Neural cell (in vitro differentiated cells): ENCODE measurements at regions not wholly inside any gene's neighbourhood (a gene's known extent, or its start where the extent isn't known, plus 50 kb on each side); places are given as distances from the start of the nearest gene placed in this dataset.
"Not testable (repeated sequence)": the region's sequence is repeated elsewhere in the genome, so short reads cannot be mapped to it uniquely, and the experiment has no call there.

Source experiments
- H2AFZ ChIP-seq: fragments of 200-600, 300-800 bp; sonication (generic), shearing (Covaris generic); 2 replicates; pipeline ENCODE4 v1.6.0; 2014; ENCODE audit warnings: low read depth, mild to moderate bottlenecking, antibody characterized with exemption, low read length, moderate library complexity
- H3F3A ChIP-seq: fragments of 200-600 bp; shearing (Covaris generic); 2 replicates; pipeline ENCODE4 v1.6.1; 2016; ENCODE audit warnings: mild to moderate bottlenecking, moderate library complexity, mixed read lengths, antibody characterized with exemption, low read length; ENCODE audit not compliant: insufficient read depth, poor library complexity, severe bottlenecking
- H3K27ac ChIP-seq: fragments of 200-600, 300-800 bp; sonication (generic), shearing (Covaris generic); 2 replicates; pipeline ENCODE4 v1.5.1; 2014; ENCODE audit warnings: mild to moderate bottlenecking, low read length, moderate library complexity
- H3K27me3 ChIP-seq: fragments of 300-800, 200-600 bp; sonication (generic), shearing (Covaris generic); 2 replicates; pipeline ENCODE4 v1.6.0; 2014; ENCODE audit warnings: mild to moderate bottlenecking, low read depth, low read length, moderate library complexity; ENCODE audit not compliant: insufficient read depth
- H3K36me3 ChIP-seq: fragments of 300-800, 200-600 bp; sonication (generic), shearing (Covaris generic); 2 replicates; pipeline ENCODE4 v1.5.1; 2014; ENCODE audit warnings: mild to moderate bottlenecking, antibody characterized with exemption, low read length, moderate library complexity; ENCODE audit not compliant: insufficient read depth
- H3K4me2 ChIP-seq: fragments of 300-800, 200-600 bp; sonication (generic), shearing (Covaris generic); 2 replicates; pipeline ENCODE4 v1.6.0; 2014; ENCODE audit warnings: mild to moderate bottlenecking, low read length
- H3K4me3 ChIP-seq: fragments of 300-800, 200-600 bp; sonication (generic), shearing (Covaris generic); 2 replicates; pipeline ENCODE4 v1.5.1; 2014; ENCODE audit warnings: mild to moderate bottlenecking, low read length, moderate library complexity
- H3K79me2 ChIP-seq: fragments of 200-600 bp; shearing (Covaris generic); replicated peaks from 2 replicates; pipeline ENCODE4 v1.6.0; 2014; ENCODE audit warnings: mild to moderate bottlenecking, low read length, moderate library complexity; ENCODE audit not compliant: insufficient read depth
- H3K9ac ChIP-seq: fragments of 300-800, 200-600 bp; sonication (generic), shearing (Covaris generic); 2 replicates; pipeline ENCODE4 v1.6.1; 2016; ENCODE audit warnings: mild to moderate bottlenecking, low read length, mixed read lengths
- H3K9me2 ChIP-seq: fragments of 200-600 bp; shearing (Covaris generic); 2 replicates; pipeline ENCODE4 v1.6.1; 2016; ENCODE audit warnings: mild to moderate bottlenecking, low read length, mixed read lengths; ENCODE audit not compliant: insufficient read depth
- H3K9me3 ChIP-seq: fragments of 200-600, 300-800 bp; sonication (generic), shearing (Covaris generic); 2 replicates; pipeline ENCODE4 v1.6.1; 2016; ENCODE audit warnings: mild to moderate bottlenecking, mixed run types, low read length, moderate library complexity, mixed read lengths
- H4K20me1 ChIP-seq: fragments of 200-600 bp; shearing (Covaris generic); 2 replicates; pipeline ENCODE4 v1.6.1; 2016; ENCODE audit warnings: mild to moderate bottlenecking, mixed run types; ENCODE audit not compliant: insufficient read depth
- EP300 ChIP-seq: fragments of 450-650 bp; conservative IDR thresholded peaks from 2 replicates; pipeline ENCODE4 v1.6.1; 2014; ENCODE audit warnings: antibody characterized with exemption, mild to moderate bottlenecking, moderate library complexity; ENCODE audit not compliant: poor library complexity, severe bottlenecking
- EZH2 ChIP-seq: fragments of 200-600, 300-800 bp; shearing (Covaris generic), sonication (generic); IDR thresholded peaks from 2 replicates; pipeline ENCODE4 v1.6.1; 2014; ENCODE audit warnings: antibody characterized with exemption, low read length, borderline replicate concordance, mild to moderate bottlenecking; ENCODE audit not compliant: insufficient read depth, poor library complexity, severe bottlenecking
- MXI1 ChIP-seq: fragments of 450-650 bp; conservative IDR thresholded peaks from 2 replicates; pipeline ENCODE4 v1.6.1; 2014; ENCODE audit warnings: antibody characterized with exemption, mild to moderate bottlenecking; ENCODE audit not compliant: poor library complexity, severe bottlenecking
- POLR2AphosphoS5 ChIP-seq: IDR thresholded peaks from 2 replicates; pipeline ENCODE4 v1.6.1; 2012
- RAD21 ChIP-seq: fragments of 450-650 bp; conservative IDR thresholded peaks from 2 replicates; pipeline ENCODE4 v1.6.1; 2014; ENCODE audit warnings: antibody characterized with exemption, mild to moderate bottlenecking, moderate library complexity
- REST ChIP-seq: IDR thresholded peaks from 2 replicates; pipeline ENCODE4 v1.6.1; 2012; ENCODE audit warnings: borderline replicate concordance
- SMC3 ChIP-seq: fragments of 450-650 bp; conservative IDR thresholded peaks from 2 replicates; pipeline ENCODE4 v1.6.1; 2014; ENCODE audit warnings: antibody characterized with exemption, mild to moderate bottlenecking, moderate library complexity; ENCODE audit not compliant: poor library complexity
- TAF1 ChIP-seq: IDR thresholded peaks from 2 replicates; pipeline ENCODE4 v1.6.1; 2012; ENCODE audit warnings: low read depth
- TF ChIP-seq, protein P1 (sequence below): fragments of 450-650 bp; IDR thresholded peaks from 2 replicates; pipeline ENCODE4 v1.5.1; 2014; ENCODE audit warnings: antibody characterized with exemption, mild to moderate bottlenecking, moderate library complexity; ENCODE audit not compliant: poor library complexity, severe bottlenecking

- Histone ChIP-seq H3K79me2 (no peaks in the 10 kb centered on the region), H3K36me3 (no peaks in the 10 kb centered on the region), H3K27ac (no peak overlapping the region), H4K20me1 (no peaks in the 10 kb centered on the region), H3F3A (no peaks in the 10 kb centered on the region), H3K9me2 (no peaks in the 10 kb centered on the region), H2AFZ (no peak overlapping the region), H3K9me3 (no peaks in the 10 kb centered on the region), H3K9ac (no peak overlapping the region), H3K27me3 (no peaks in the 10 kb centered on the region), H3K4me3 (no peak overlapping the region), H3K4me2 (no peak overlapping the region)
- TF ChIP-seq MXI1, result no peak
- TF ChIP-seq, protein P1, sequence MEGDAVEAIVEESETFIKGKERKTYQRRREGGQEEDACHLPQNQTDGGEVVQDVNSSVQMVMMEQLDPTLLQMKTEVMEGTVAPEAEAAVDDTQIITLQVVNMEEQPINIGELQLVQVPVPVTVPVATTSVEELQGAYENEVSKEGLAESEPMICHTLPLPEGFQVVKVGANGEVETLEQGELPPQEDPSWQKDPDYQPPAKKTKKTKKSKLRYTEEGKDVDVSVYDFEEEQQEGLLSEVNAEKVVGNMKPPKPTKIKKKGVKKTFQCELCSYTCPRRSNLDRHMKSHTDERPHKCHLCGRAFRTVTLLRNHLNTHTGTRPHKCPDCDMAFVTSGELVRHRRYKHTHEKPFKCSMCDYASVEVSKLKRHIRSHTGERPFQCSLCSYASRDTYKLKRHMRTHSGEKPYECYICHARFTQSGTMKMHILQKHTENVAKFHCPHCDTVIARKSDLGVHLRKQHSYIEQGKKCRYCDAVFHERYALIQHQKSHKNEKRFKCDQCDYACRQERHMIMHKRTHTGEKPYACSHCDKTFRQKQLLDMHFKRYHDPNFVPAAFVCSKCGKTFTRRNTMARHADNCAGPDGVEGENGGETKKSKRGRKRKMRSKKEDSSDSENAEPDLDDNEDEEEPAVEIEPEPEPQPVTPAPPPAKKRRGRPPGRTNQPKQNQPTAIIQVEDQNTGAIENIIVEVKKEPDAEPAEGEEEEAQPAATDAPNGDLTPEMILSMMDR, result no peak
Measured at GRCh38 chr20:48131581-48131980, 346.3 kb upstream of the SULF2 start.

DNA sequence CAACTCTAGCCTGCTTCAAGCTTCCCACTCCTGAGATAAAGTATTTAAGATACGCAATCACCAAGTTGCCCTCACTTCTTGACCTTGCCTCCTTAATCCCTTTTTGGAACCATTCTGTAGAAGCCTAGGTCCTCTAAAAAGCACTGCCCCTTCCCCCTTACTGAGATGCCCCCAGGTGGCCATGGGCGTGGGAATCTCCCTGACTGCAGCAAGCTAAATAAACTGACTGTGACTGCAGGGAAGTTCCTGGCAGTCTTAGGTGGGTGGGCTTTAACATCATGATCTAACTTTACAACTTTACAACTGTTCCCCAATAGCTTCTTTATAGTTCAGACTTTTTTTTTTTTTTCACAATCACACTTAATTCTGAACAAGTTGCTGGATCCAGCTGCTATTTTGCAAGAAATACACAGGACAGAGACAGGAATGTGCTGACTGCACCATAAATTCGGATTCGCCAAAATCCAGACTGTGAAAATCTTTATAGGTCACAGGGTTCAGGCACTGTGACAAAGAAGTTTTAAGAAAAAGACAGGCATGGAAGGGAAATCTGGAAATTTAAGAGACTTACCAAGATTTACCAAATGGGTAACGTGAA, 344.2 kb upstream of the SULF2 start:
- no peak for TF ChIP-seq SMC3
- no peak for TF ChIP-seq POLR2AphosphoS5
- Histone ChIP-seq H3K79me2 (no peaks in the 10 kb centered on the region), H3K27me3 (no peaks in the 10 kb centered on the region), H3K4me3 (no peak overlapping the region), H3K9ac (no peak overlapping the region), H3K27ac (no peak overlapping the region), H3K4me2 (no peak overlapping the region), H3K9me3 (no peaks in the 10 kb centered on the region), H4K20me1 (no peaks in the 10 kb centered on the region), H2AFZ (no peak overlapping the region), H3K9me2 (no peaks in the 10 kb centered on the region), H3K36me3 (no peaks in the 10 kb centered on the region), H3F3A (no peaks in the 10 kb centered on the region)

DNA sequence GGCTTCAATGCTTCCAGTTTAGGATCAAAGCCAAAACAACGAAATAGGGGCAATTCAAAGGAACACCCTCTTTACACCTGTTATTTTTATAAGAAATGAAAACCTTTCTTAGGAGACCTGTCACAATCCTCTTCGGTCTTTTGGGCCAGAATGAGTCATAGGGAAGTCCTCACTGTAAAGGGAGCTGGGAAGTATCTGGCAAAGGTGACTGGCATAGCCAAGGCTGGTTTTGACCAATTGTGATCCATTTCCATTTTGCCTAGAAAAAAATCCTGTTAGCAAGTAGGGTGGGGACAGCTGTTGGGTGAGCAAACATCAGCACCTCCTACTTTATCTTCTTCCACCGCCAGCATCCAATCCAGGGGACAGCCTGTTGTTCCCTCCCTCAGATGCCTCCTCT, 343.2 kb upstream of the SULF2 start:
- Histone ChIP-seq H3K4me3 (no peak overlapping the region), H3K27ac (no peak overlapping the region), H3K9ac (no peak overlapping the region), H2AFZ (no peak overlapping the region), H3K9me2 (no peaks in the 10 kb centered on the region), H3K79me2 (no peaks in the 10 kb centered on the region), H3K27me3 (no peaks in the 10 kb centered on the region), H3K4me2 (no peak overlapping the region), H3K9me3 (no peaks in the 10 kb centered on the region), H3K36me3 (no peaks in the 10 kb centered on the region), H4K20me1 (no peaks in the 10 kb centered on the region), H3F3A (no peaks in the 10 kb centered on the region)
- no peak for TF ChIP-seq POLR2AphosphoS5
- no peak for TF ChIP-seq TAF1
- TF ChIP-seq, protein P1, result no peak
- TF ChIP-seq MXI1, result no peak
- TF ChIP-seq EP300, result no peak
- no peak for TF ChIP-seq RAD21
- no peak for TF ChIP-seq EZH2
- no peak for TF ChIP-seq SMC3
- TF ChIP-seq REST, result no peak

DNA sequence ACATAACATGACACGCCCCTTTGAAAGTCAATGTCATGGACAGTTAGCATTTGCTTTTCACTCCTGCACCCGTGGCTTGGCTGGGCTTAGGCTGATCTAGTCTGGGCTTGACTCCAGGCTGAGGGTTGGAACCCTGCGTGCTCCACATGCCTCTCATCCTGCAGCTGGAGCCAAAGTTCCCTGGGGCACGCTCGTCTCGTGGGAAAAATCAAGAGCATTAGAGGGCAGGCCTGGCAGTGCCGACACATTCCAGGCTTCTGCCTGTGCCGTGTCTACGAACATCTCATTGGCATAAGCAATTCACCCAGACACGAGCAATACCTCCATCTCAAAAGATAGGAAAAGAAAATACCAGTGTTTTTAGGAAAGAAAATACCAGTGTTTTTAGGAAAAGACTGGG, 342.7 kb upstream of the SULF2 start:
- not testable (repeated sequence) for H3K4me2 ChIP-seq, H3K4me3 ChIP-seq, H3K36me3 ChIP-seq, H3F3A ChIP-seq, H3K27ac ChIP-seq, H3K9ac ChIP-seq, H3K9me2 ChIP-seq, H3K9me3 ChIP-seq, H2AFZ ChIP-seq, H3K27me3 ChIP-seq, H4K20me1 ChIP-seq, H3K79me2 ChIP-seq
